ENCODE measurements at regions not wholly inside any gene's neighbourhood (a gene's known extent, or its start where the extent isn't known, plus 50 kb on each side); places are given as distances from the start of the nearest gene placed in this dataset.

DNA sequence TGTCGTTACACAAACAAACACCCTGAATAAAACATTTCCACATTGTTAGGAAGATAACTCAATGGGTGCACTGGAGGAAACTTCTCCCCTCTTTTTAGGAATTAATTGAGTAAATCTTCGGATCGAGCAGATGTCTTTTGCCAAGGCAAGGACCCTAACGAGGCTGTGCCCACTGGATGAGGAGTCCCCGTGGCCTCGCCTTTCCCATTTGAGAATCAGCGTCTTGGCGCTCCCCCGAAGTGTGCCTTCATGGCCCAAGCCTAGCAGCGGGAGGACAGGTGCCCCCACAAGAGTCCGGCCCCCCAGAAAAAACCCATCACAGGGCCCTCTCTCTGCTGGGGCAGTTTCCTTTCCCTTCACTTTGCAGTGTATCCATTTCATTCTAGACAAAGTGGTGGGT, 246.6 kb downstream of the BCL11B start:
- Histone ChIP-seq H3K4me3 (ENCODE audit: low read depth in 2 of 2, low read length in 1 of 2) (no peak overlapping the region), H3K27me3 (ENCODE audit: insufficient read depth) (peaks cover 53% of the 10 kb centered on the region), H3K9ac (no peak overlapping the region), H3K4me2 (no peak overlapping the region), H3K9me2 (no peaks in the 10 kb centered on the region), H3K36me3 (replicated peaks in 1 of 2; ENCODE audit: control insufficient read depth in 1 of 2, insufficient read depth in 2 of 2, low read length in 1 of 2) (no peaks in the 10 kb centered on the region), H3K4me1 (ENCODE audit: control insufficient read depth in 1 of 2, insufficient read depth in 2 of 2, low read depth in 1 of 2, low read length in 1 of 2) (no peaks in the 10 kb centered on the region), H3K9me3 (no peaks in the 10 kb centered on the region), H4K20me1 (ENCODE audit: insufficient read depth) (no peaks in the 10 kb centered on the region), H3K27ac (ENCODE audit: low read depth in 2 of 2, low read length in 1 of 2) (no peak overlapping the region), H3K79me2 (ENCODE audit: insufficient read depth) (no peaks in the 10 kb centered on the region), H3F3A (replicated peaks; ENCODE audit: insufficient read depth) (no peaks in the 10 kb centered on the region), H2AFZ (ENCODE audit: low read depth) (no peak overlapping the region)
- ChIA-PET CTCF (no interaction called here), POLR2A (no interaction called here)
- no peak for TF ChIP-seq RFX5 (IDR thresholded peaks at IDR 0.05; ENCODE audit: low read length)
- no peak for TF ChIP-seq MXI1 (IDR thresholded peaks at IDR 0.05; ENCODE audit: low read depth, low read length)
- no peak for TF ChIP-seq NFIC (IDR thresholded peaks at IDR 0.05; ENCODE audit: borderline replicate concordance)
- no peak for TF ChIP-seq YY1 (IDR thresholded peaks at IDR 0.05; ENCODE audit: low read depth)
- no peak for TF ChIP-seq RXRA (IDR thresholded peaks at IDR 0.05; ENCODE audit: borderline replicate concordance, low read depth)
- TF ChIP-seq MEF2A (IDR thresholded peaks at IDR 0.05; ENCODE audit: borderline replicate concordance, low read depth), result no peak
- no peak for TF ChIP-seq EZH2phosphoT487 (IDR thresholded peaks at IDR 0.05; ENCODE audit: borderline replicate concordance, low read depth)
- TF ChIP-seq TAF1 (IDR thresholded peaks at IDR 0.05; ENCODE audit: borderline replicate concordance, low read depth, low read length), result no peak
- TF ChIP-seq, protein P1, sequence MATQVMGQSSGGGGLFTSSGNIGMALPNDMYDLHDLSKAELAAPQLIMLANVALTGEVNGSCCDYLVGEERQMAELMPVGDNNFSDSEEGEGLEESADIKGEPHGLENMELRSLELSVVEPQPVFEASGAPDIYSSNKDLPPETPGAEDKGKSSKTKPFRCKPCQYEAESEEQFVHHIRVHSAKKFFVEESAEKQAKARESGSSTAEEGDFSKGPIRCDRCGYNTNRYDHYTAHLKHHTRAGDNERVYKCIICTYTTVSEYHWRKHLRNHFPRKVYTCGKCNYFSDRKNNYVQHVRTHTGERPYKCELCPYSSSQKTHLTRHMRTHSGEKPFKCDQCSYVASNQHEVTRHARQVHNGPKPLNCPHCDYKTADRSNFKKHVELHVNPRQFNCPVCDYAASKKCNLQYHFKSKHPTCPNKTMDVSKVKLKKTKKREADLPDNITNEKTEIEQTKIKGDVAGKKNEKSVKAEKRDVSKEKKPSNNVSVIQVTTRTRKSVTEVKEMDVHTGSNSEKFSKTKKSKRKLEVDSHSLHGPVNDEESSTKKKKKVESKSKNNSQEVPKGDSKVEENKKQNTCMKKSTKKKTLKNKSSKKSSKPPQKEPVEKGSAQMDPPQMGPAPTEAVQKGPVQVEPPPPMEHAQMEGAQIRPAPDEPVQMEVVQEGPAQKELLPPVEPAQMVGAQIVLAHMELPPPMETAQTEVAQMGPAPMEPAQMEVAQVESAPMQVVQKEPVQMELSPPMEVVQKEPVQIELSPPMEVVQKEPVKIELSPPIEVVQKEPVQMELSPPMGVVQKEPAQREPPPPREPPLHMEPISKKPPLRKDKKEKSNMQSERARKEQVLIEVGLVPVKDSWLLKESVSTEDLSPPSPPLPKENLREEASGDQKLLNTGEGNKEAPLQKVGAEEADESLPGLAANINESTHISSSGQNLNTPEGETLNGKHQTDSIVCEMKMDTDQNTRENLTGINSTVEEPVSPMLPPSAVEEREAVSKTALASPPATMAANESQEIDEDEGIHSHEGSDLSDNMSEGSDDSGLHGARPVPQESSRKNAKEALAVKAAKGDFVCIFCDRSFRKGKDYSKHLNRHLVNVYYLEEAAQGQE (IDR thresholded peaks at IDR 0.05; ENCODE audit: low read depth, low read length), result no peak
- no peak for TF ChIP-seq FOXJ3 (CRISPR knock-in tag; IDR thresholded peaks at IDR 0.05)
- no peak for TF ChIP-seq ELF1 (IDR thresholded peaks at IDR 0.05)
- no peak for TF ChIP-seq POLR2AphosphoS5 (IDR thresholded peaks at IDR 0.05; ENCODE audit: low read depth, low read length)
- no peak for TF ChIP-seq NRF1 (IDR thresholded peaks at IDR 0.05; ENCODE audit: low read depth, low read length)
- TF ChIP-seq, protein P2, sequence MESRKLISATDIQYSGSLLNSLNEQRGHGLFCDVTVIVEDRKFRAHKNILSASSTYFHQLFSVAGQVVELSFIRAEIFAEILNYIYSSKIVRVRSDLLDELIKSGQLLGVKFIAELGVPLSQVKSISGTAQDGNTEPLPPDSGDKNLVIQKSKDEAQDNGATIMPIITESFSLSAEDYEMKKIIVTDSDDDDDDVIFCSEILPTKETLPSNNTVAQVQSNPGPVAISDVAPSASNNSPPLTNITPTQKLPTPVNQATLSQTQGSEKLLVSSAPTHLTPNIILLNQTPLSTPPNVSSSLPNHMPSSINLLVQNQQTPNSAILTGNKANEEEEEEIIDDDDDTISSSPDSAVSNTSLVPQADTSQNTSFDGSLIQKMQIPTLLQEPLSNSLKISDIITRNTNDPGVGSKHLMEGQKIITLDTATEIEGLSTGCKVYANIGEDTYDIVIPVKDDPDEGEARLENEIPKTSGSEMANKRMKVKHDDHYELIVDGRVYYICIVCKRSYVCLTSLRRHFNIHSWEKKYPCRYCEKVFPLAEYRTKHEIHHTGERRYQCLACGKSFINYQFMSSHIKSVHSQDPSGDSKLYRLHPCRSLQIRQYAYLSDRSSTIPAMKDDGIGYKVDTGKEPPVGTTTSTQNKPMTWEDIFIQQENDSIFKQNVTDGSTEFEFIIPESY (IDR thresholded peaks at IDR 0.05; ENCODE audit: borderline replicate concordance, low read depth), result no peak
- TF ChIP-seq TCF12 (IDR thresholded peaks at IDR 0.05), result no peak
- TF ChIP-seq, protein P3, sequence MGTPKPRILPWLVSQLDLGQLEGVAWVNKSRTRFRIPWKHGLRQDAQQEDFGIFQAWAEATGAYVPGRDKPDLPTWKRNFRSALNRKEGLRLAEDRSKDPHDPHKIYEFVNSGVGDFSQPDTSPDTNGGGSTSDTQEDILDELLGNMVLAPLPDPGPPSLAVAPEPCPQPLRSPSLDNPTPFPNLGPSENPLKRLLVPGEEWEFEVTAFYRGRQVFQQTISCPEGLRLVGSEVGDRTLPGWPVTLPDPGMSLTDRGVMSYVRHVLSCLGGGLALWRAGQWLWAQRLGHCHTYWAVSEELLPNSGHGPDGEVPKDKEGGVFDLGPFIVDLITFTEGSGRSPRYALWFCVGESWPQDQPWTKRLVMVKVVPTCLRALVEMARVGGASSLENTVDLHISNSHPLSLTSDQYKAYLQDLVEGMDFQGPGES (IDR thresholded peaks at IDR 0.05; ENCODE audit: low read depth, low read length), result no peak
- no peak for TF ChIP-seq RAD21 (IDR thresholded peaks at IDR 0.05; ENCODE audit: low read length)
- TF ChIP-seq, protein P4, sequence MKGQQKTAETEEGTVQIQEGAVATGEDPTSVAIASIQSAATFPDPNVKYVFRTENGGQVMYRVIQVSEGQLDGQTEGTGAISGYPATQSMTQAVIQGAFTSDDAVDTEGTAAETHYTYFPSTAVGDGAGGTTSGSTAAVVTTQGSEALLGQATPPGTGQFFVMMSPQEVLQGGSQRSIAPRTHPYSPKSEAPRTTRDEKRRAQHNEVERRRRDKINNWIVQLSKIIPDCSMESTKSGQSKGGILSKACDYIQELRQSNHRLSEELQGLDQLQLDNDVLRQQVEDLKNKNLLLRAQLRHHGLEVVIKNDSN (IDR thresholded peaks at IDR 0.05; ENCODE audit: borderline replicate concordance, low read depth), result no peak
- no peak for DNase-seq
- 5% methylated on average over 10 of the region's 11 CpGs for WGBS (ENCODE audit: low lambda C conversion rate)

All from SK-N-SH (cell line).